Activated B cell treated with CpG ODN at 0.5 μM for 24 hours (primary cell): ENCODE measurements at regions not wholly inside any gene's neighbourhood (a gene's known extent, or its start where the extent isn't known, plus 50 kb on each side); places are given as distances from the start of the nearest gene placed in this dataset.

Experiments
- ATAC-seq: fragments of 200-7000 bp; cut with Tn5 transposase; one replicate; pipeline ENCODE4 v1.10.0; 2021; ENCODE audit warnings: low read depth, mild to moderate bottlenecking, moderate library complexity
- CTCF ChIA-PET: fragments of 350-600 bp; sonication (Branson Sonifier 250); formaldehyde crosslinking; loops from one replicate; lab custom pipeline; 2021; ENCODE audit warnings: antibody characterized with exemption; lab: Charles Lee
- POLR2A ChIA-PET: fragments of 350-600 bp; sonication (Branson Sonifier 250); formaldehyde crosslinking; loops from one replicate; lab custom pipeline; 2021; ENCODE audit warnings: antibody characterized with exemption; lab: Charles Lee
- DNase-seq: peaks from one replicate; pipeline ENCODE4 v3.0.0; 2022
- H3K27ac Mint-ChIP-seq: one replicate; pipeline ENCODE4 v1.8.0; 2020; ENCODE audit warnings: mixed read lengths
- H3K27me3 Mint-ChIP-seq: one replicate; pipeline ENCODE4 v1.8.0; 2021; ENCODE audit warnings: mixed read lengths
- H3K36me3 Mint-ChIP-seq: one replicate; pipeline ENCODE4 v1.8.0; 2021; ENCODE audit warnings: low read depth, mixed read lengths
- H3K4me1 Mint-ChIP-seq: one replicate; pipeline ENCODE4 v1.8.0; 2021; ENCODE audit warnings: mixed read lengths
- H3K4me3 Mint-ChIP-seq: one replicate; pipeline ENCODE4 v1.8.0; 2020; ENCODE audit warnings: mild to moderate bottlenecking, mixed read lengths
- H3K9me3 Mint-ChIP-seq: one replicate; pipeline ENCODE4 v1.8.0; 2020; ENCODE audit warnings: mixed read lengths
- intact Hi-C: fragments of 100-400 bp; cut with micrococcal nuclease; formaldehyde crosslinking; loops from one replicate; pipeline ENCODE4 v1.15.1; 2024
- TF ChIP-seq, protein P1 (sequence below): fragments of 200-600 bp; IDR thresholded peaks from one replicate; pipeline ENCODE4 v1.8.0; 2022; ENCODE audit warnings: antibody characterized with exemption, mild to moderate bottlenecking

DNA sequence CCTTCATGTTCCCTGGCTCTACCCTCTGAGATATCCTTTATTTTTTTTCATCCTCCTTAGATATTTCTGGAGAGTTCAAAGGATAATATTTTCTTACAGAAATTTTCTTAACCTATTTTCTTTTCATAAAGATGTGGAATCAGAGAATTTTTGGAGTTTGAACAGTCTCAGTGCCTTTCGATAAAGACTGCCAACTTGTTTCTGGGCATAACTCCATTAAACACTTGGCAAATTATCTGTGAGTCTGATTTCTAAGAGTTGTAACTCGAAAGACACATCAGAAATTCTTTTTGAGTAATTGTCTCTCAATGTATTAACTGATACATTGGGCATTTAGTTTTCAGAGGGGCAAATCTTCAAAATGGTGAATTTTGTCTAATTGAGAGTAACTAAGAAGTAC lies 1255.6 kb downstream of the NCAM2 start:
- no peak overlapping the region for H3K27ac Mint-ChIP-seq
- no peak for DNase-seq
- intact Hi-C loops = no loop called here

GRCh38 chr21:22258821-22259220 lies 1260.6 kb downstream of the NCAM2 start:
- no peak overlapping the region for H3K4me3 Mint-ChIP-seq
- intact Hi-C loops = no loop called here
- H3K9me3 Mint-ChIP-seq = no peaks in the 10 kb centered on the region
- H3K4me1 Mint-ChIP-seq = no peaks in the 10 kb centered on the region
- no peak overlapping the region for H3K27ac Mint-ChIP-seq
- H3K27me3 Mint-ChIP-seq = no peaks in the 10 kb centered on the region
- no peaks in the 10 kb centered on the region for H3K36me3 Mint-ChIP-seq
- POLR2A ChIA-PET = no interaction called here
- ATAC-seq = no peak
- DNase-seq = no peak
- CTCF ChIA-PET = no interaction called here
- TF ChIP-seq, protein P1, sequence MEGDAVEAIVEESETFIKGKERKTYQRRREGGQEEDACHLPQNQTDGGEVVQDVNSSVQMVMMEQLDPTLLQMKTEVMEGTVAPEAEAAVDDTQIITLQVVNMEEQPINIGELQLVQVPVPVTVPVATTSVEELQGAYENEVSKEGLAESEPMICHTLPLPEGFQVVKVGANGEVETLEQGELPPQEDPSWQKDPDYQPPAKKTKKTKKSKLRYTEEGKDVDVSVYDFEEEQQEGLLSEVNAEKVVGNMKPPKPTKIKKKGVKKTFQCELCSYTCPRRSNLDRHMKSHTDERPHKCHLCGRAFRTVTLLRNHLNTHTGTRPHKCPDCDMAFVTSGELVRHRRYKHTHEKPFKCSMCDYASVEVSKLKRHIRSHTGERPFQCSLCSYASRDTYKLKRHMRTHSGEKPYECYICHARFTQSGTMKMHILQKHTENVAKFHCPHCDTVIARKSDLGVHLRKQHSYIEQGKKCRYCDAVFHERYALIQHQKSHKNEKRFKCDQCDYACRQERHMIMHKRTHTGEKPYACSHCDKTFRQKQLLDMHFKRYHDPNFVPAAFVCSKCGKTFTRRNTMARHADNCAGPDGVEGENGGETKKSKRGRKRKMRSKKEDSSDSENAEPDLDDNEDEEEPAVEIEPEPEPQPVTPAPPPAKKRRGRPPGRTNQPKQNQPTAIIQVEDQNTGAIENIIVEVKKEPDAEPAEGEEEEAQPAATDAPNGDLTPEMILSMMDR = no peak

More for the DNA sequence above, 1255.6 kb downstream of the NCAM2 start:
- no peak for ATAC-seq
- Mint-ChIP-seq H3K4me1 (no peaks in the 10 kb centered on the region), H3K36me3 (no peaks in the 10 kb centered on the region), H3K9me3 (peaks cover 3% of the 10 kb centered on the region), H3K27me3 (no peaks in the 10 kb centered on the region), H3K4me3 (no peak overlapping the region)
- CTCF ChIA-PET = no interaction called here
- TF ChIP-seq, protein P1 = no peak
- POLR2A ChIA-PET = no interaction called here

- no peaks in the 10 kb centered on the region for H3K36me3 Mint-ChIP-seq
- no peak for DNase-seq
- no peaks in the 10 kb centered on the region for H3K9me3 Mint-ChIP-seq
- no peaks in the 10 kb centered on the region for H3K27me3 Mint-ChIP-seq
- H3K27ac Mint-ChIP-seq = no peak overlapping the region
- TF ChIP-seq, protein P1 = no peak
- ChIA-PET CTCF (no interaction called here), POLR2A (no interaction called here)
- ATAC-seq = no peak
- intact Hi-C loops = no loop called here
- no peaks in the 10 kb centered on the region for H3K4me1 Mint-ChIP-seq
- no peak overlapping the region for H3K4me3 Mint-ChIP-seq
These were observed 1262.1 kb downstream of the NCAM2 start for GRCh38 chr21:22260274-22260673.

DNA sequence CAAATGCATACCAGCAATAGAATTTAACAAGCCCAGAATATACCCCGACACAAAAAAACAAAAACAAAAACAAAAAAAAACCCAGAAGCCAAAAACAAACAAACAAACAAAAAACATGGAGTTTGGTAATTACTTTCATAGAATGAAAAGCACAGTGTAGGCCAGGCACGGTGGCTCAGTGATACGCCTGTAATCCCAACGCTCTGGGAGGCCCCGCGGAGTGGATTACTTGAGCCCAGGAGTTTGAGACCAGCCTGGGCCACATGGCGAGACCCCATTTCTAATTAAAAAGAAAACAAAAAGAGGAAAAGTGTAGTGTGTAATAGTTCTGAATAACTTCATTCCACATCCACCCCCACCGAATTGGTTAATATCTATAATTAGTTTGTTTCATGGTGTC lies 1265.7 kb downstream of the NCAM2 start:
- intact Hi-C loops = no loop called here
- no peaks in the 10 kb centered on the region for H3K36me3 Mint-ChIP-seq

GRCh38 chr21:22277341-22277740 lies 1279.1 kb downstream of the NCAM2 start:
- Mint-ChIP-seq H3K27me3 (no peaks in the 10 kb centered on the region), H3K4me1 (no peaks in the 10 kb centered on the region), H3K4me3 (no peak overlapping the region), H3K27ac (no peak overlapping the region), H3K9me3 (no peaks in the 10 kb centered on the region), H3K36me3 (no peaks in the 10 kb centered on the region)
- TF ChIP-seq, protein P1 = no peak
- no peak for ATAC-seq
- no peak for DNase-seq
- intact Hi-C loops = no loop called here
- ChIA-PET CTCF (no interaction called here), POLR2A (no interaction called here)

More for the DNA sequence above, 1265.7 kb downstream of the NCAM2 start:
- H3K4me1 Mint-ChIP-seq = no peaks in the 10 kb centered on the region
- H3K27me3 Mint-ChIP-seq = no peaks in the 10 kb centered on the region
- H3K9me3 Mint-ChIP-seq = peaks cover 4% of the 10 kb centered on the region
- DNase-seq = no peak
- ChIA-PET POLR2A (no interaction called here), CTCF (no interaction called here)
- H3K27ac Mint-ChIP-seq = no peak overlapping the region
- ATAC-seq = no peak
- TF ChIP-seq, protein P1 = no peak
- no peak overlapping the region for H3K4me3 Mint-ChIP-seq
